ENCODE measurements at regions not wholly inside any gene's neighbourhood (a gene's known extent, or its start where the extent isn't known, plus 50 kb on each side); places are given as distances from the start of the nearest gene placed in this dataset.

DNA sequence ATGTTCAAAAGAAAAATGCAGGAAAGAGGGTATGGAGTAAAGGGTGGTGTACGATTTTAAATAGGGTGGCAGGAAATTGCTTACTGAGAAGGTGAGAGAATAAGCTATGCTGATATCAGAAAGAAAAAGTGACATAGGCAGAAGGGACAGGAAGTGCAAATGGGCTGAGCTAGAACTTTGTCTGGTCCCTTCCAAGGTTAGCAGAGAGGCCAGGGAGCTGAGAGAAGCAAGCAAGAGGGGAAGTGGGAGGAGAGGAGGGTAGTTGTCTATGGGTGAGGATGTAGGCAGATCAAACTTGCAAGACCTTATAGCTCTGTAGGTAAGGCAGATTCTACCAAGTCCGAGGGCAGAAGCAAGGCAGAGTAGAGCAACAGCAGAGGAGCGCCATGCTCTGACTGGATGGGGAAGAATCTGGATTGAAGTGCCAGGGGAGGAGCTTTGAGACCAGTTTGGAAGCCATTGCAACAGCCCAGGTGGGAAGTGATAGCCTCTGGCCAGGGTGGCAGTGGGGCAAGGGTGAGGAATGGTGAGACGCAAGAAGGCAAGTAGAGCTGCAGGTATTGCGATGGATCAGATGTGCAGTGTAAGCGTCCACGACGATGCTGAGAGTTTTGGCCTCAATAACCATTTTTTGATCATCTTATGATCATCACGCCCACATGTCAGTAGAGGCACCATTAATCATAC is 134.4 kb upstream of the APCDD1 start:
- no peaks in the 10 kb centered on the region for H4K20me1 ChIP-seq (ENCODE audit: insufficient read depth, poor library complexity, severe bottlenecking)
- H3K79me2 ChIP-seq = no peaks in the 10 kb centered on the region
- H3K4me2 ChIP-seq = no peak overlapping the region
- no peak overlapping the region for H3K4me3 ChIP-seq
- no peaks in the 10 kb centered on the region for H3K9me2 ChIP-seq (replicated peaks; ENCODE audit: insufficient read depth)
- DNase-seq (ENCODE audit: low spot score) = no peak
- H3K27me3 ChIP-seq = no peaks in the 10 kb centered on the region
- no peaks in the 10 kb centered on the region for H3K4me1 ChIP-seq (ENCODE audit: insufficient read depth)
- WGBS (ENCODE audit: low lambda C conversion rate, missing lambda C conversion rate) = 96% methylated on average over 9 of the region's 9 CpGs
- TF ChIP-seq, protein P1, sequence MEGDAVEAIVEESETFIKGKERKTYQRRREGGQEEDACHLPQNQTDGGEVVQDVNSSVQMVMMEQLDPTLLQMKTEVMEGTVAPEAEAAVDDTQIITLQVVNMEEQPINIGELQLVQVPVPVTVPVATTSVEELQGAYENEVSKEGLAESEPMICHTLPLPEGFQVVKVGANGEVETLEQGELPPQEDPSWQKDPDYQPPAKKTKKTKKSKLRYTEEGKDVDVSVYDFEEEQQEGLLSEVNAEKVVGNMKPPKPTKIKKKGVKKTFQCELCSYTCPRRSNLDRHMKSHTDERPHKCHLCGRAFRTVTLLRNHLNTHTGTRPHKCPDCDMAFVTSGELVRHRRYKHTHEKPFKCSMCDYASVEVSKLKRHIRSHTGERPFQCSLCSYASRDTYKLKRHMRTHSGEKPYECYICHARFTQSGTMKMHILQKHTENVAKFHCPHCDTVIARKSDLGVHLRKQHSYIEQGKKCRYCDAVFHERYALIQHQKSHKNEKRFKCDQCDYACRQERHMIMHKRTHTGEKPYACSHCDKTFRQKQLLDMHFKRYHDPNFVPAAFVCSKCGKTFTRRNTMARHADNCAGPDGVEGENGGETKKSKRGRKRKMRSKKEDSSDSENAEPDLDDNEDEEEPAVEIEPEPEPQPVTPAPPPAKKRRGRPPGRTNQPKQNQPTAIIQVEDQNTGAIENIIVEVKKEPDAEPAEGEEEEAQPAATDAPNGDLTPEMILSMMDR (IDR thresholded peaks at IDR 0.05; ENCODE audit: poor library complexity) = no peak
- TF ChIP-seq EZH2phosphoT487 (IDR thresholded peaks at IDR 0.05; ENCODE audit: low read depth, severe bottlenecking, unreplicated experiment) = no peak
- no peak for TF ChIP-seq EZH2 (IDR thresholded peaks at IDR 0.05; ENCODE audit: borderline replicate concordance)
- no peaks in the 10 kb centered on the region for H3K36me3 ChIP-seq (replicated peaks; ENCODE audit: insufficient read depth, low read depth)
- H3K9me3 ChIP-seq (ENCODE audit: low read depth) = no peaks in the 10 kb centered on the region
- no peak overlapping the region for H3K27ac ChIP-seq
- H2AFZ ChIP-seq = no peak overlapping the region

DNA sequence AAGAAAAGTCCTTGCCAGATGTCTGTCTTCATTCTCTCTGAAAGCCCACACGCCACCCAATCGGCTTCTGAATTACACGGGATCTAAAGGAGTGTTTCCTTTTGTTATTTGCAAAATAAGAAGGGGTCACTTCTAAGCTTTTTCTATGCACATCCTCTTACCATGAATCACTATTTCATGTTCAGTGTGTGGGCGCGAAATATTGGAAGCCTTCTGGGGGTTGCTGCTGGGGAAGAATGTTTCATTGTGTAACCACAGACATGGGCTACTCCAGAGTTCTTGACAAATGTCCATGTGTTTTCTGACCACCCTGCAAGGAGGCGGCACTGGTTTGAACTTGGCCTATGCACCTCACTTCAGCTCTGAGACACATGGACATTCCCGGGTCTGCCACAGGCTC is 133.6 kb upstream of the APCDD1 start:
- no peaks in the 10 kb centered on the region for H3K4me1 ChIP-seq (ENCODE audit: insufficient read depth)
- H3K36me3 ChIP-seq (replicated peaks; ENCODE audit: insufficient read depth, low read depth) = no peaks in the 10 kb centered on the region
- no peaks in the 10 kb centered on the region for H3K9me3 ChIP-seq (ENCODE audit: low read depth)
- no peak overlapping the region for H3K4me3 ChIP-seq
- TF ChIP-seq EZH2 (IDR thresholded peaks at IDR 0.05; ENCODE audit: borderline replicate concordance) (no peak), EZH2phosphoT487 (IDR thresholded peaks at IDR 0.05; ENCODE audit: low read depth, severe bottlenecking, unreplicated experiment) (no peak)
- TF ChIP-seq, protein P1 (IDR thresholded peaks at IDR 0.05; ENCODE audit: poor library complexity) = no peak
- no peak overlapping the region for H3K4me2 ChIP-seq
- no peak for DNase-seq (ENCODE audit: low spot score)
- H2AFZ ChIP-seq = no peak overlapping the region
- H4K20me1 ChIP-seq (ENCODE audit: insufficient read depth, poor library complexity, severe bottlenecking) = no peaks in the 10 kb centered on the region
- H3K79me2 ChIP-seq = no peaks in the 10 kb centered on the region
- H3K27me3 ChIP-seq = no peaks in the 10 kb centered on the region
- WGBS (ENCODE audit: low lambda C conversion rate, missing lambda C conversion rate) = 94% methylated on average over 7 of the region's 7 CpGs
- H3K27ac ChIP-seq = no peak overlapping the region
- no peaks in the 10 kb centered on the region for H3K9me2 ChIP-seq (replicated peaks; ENCODE audit: insufficient read depth)

DNA sequence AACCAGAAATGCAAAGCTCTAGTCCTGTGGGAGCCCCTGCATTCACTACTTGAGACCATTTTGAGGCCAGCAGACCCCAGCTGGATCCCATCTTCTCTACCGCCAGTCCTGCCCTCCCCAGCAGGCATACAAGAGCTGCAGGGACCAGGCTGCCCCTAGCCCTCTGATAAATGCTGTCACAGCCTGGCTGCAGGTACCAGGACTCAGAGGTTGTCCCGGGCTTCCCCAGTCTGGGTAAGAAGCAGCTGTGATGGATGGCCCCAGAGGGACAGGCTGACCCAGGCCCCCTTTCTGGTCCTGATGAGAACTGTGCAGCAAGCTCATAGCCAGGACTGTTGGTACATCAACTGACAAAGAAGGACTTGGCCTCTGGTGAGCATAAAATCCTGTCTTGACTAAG is 132.9 kb upstream of the APCDD1 start:
- DNase-seq (ENCODE audit: low spot score) = no peak
- H2AFZ ChIP-seq = no peak overlapping the region
- no peaks in the 10 kb centered on the region for H3K27me3 ChIP-seq
- H3K4me3 ChIP-seq = no peak overlapping the region
- TF ChIP-seq, protein P1 (IDR thresholded peaks at IDR 0.05; ENCODE audit: poor library complexity) = no peak
- TF ChIP-seq EZH2phosphoT487 (IDR thresholded peaks at IDR 0.05; ENCODE audit: low read depth, severe bottlenecking, unreplicated experiment) = no peak
- TF ChIP-seq EZH2 (IDR thresholded peaks at IDR 0.05; ENCODE audit: borderline replicate concordance) = no peak
- no peak overlapping the region for H3K27ac ChIP-seq
- H3K36me3 ChIP-seq (replicated peaks; ENCODE audit: insufficient read depth, low read depth) = no peaks in the 10 kb centered on the region
- no peaks in the 10 kb centered on the region for H3K79me2 ChIP-seq
- WGBS (ENCODE audit: low lambda C conversion rate, missing lambda C conversion rate) = 83% methylated on average over 2 of the region's 2 CpGs
- no peaks in the 10 kb centered on the region for H4K20me1 ChIP-seq (ENCODE audit: insufficient read depth, poor library complexity, severe bottlenecking)
- no peak overlapping the region for H3K4me2 ChIP-seq
- no peaks in the 10 kb centered on the region for H3K9me2 ChIP-seq (replicated peaks; ENCODE audit: insufficient read depth)
- H3K9me3 ChIP-seq (ENCODE audit: low read depth) = no peaks in the 10 kb centered on the region
- no peaks in the 10 kb centered on the region for H3K4me1 ChIP-seq (ENCODE audit: insufficient read depth)

Data from hepatocyte (in vitro differentiated cells).